GM18951 (cell line): ENCODE measurements at regions not wholly inside any gene's neighbourhood (a gene's known extent, or its start where the extent isn't known, plus 50 kb on each side); places are given as distances from the start of the nearest gene placed in this dataset.

ENCODE experiments used
- POLR2A ChIP-seq: IDR thresholded peaks from 4 replicates; pipeline ENCODE4 v1.6.1; 2011; ENCODE audit warnings: mild to moderate bottlenecking; ENCODE audit not compliant: insufficient read length, insufficient read depth; ENCODE audit errors: extremely low read depth
- in situ Hi-C: fragments of 300-500 bp; cut with MboI; formaldehyde crosslinking; loops from one replicate; pipeline ENCODE4 v1.12.0; 2022; ENCODE audit warnings: low sequenced_read_pairs, mixed read lengths, inconsistent platforms; ENCODE audit not compliant: unreplicated experiment

- TF ChIP-seq POLR2A = no peak
- in situ Hi-C loops = no loop called here
These were observed 84.9 kb downstream of the MAP3K8 start for GRCh38 chr10:30518907-30519306.
